Epidermal melanocyte (primary cell): ENCODE measurements at regions not wholly inside any gene's neighbourhood (a gene's known extent, or its start where the extent isn't known, plus 50 kb on each side); places are given as distances from the start of the nearest gene placed in this dataset.
"Not testable (repeated sequence)": the region's sequence is repeated elsewhere in the genome, so short reads cannot be mapped to it uniquely, and the experiment has no call there.

Experiments
- DNase-seq: peaks from one replicate; pipeline ENCODE4 v3.0.0; 2011; ENCODE audit warnings: low spot score; ENCODE audit not compliant: insufficient read length

GRCh38 chr15:92753591-92753990 lies 98.0 kb upstream of the FAM174B start:
- no peak for DNase-seq

GRCh38 chr15:92763459-92763858 lies 107.9 kb upstream of the FAM174B start:
- no peak for DNase-seq

DNA sequence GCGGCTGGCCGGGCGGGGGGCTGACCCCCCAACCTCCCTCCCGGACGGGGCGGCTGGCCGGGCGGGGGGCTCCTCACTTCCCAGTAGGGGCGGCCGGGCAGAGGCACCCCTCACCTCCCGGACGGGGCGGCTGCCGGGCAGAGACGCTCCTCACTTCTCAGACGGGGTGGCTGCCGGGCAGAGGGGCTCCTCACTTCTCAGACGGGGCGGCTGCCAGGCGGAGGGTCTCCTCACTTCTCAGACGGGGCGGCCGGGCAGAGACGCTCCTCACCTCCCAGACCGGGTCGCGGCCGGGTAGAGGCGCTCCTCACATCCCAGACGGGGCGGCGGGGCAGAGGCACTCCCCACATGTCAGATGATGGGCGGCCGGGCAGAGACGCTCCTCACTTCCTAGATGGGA lies 112.6 kb upstream of the FAM174B start:
- not testable (repeated sequence) for DNase-seq

GRCh38 chr15:92770641-92771040 lies 115.1 kb upstream of the FAM174B start:
- no peak for DNase-seq

GRCh38 chr15:92772061-92772460 lies 116.5 kb upstream of the FAM174B start:
- no peak for DNase-seq

DNA sequence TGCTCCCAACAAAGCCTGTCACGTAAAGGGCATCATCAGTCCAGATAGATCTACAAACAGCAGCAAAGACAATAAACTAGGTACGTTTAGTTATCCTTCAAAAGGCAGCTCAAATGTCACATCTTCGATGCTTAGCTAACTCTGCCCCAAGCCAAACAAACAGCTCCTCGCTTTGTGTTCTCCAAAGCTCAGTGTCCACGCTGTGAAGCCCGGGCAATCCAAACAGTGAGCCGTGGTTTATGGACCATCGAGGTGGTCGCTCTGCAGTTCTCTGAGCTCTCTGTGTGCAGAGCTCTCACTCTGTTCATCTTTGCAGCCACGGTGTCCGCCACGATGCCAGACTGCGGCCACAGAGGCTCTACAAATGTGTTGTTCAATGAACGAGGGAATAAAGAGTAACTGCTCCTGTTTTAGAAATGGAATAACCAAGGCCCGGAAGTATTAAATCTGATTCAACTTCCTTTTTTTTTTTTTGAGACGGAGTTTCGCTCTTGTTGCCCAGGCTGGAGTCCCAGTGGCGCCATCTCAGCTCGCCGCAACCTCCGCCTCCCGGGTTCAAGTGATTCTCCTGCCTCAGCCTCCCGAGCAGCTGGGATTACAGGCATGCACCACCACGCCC lies 117.2 kb upstream of the FAM174B start:
- no peak for DNase-seq

- no peak for DNase-seq
Measured at GRCh38 chr15:92773340-92773739, 117.8 kb upstream of the FAM174B start.

DNA sequence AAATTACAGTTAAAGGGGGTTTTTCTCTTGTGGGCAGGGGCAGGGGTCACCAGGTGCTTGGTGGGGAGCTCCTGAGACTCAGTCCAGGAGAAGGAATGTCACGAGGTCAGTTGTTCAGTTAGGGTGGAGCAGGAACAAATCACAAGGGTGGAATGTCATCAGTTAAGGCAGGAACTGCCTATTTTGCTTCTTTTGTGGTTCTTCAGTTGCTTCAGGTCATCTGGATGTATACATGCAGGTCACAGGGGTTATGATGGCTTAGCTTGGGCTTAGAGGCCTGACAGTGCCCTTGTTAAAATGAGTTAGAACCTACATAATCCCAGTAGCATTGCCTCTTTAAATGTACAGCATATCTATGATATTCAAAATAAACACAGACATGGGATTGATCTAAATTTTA lies 120.2 kb upstream of the CHD2 start:
- no peak for DNase-seq

DNA sequence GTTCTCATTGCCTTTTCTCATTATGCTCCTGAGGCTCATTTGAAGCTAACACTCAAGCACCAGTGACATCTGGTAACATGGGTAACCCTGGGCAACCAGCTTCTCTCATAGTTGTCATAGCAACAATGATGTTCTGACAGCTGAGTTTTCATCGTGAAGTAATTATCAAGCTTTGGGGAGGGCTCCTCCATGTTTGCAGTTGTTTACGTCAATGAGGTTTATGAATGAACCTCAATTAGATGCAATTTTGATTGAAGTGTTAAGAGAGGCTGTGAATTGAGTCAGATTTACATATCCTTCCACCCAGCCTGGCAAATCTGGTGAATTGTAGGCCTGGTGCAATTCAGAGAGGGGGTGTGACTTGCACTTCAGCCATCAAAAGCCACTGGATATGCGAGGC lies 119.3 kb upstream of the CHD2 start:
- no peak for DNase-seq

- DNase-seq, result no peak
Measured at GRCh38 chr15:92781925-92782453, 118.1 kb upstream of the CHD2 start.

DNA sequence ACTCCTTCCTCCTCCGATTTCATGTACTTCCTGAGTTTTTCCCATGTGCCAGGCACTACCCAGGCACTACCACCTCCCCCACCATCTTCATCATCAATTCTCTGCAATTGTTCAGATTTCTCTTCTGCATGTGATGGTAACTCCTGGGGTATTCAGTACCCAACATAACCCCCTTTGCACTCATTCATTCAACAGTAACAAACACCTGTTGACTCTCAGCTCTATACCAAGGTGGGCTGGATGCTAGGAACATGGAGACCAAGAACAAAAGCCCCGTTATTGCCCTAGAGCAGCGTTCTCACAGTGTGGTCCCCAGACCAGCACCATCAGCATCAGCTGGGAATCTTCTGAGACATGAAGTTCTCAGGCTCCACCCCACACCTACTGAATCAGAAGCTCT lies 113.0 kb upstream of the CHD2 start:
- no peak for DNase-seq

DNA sequence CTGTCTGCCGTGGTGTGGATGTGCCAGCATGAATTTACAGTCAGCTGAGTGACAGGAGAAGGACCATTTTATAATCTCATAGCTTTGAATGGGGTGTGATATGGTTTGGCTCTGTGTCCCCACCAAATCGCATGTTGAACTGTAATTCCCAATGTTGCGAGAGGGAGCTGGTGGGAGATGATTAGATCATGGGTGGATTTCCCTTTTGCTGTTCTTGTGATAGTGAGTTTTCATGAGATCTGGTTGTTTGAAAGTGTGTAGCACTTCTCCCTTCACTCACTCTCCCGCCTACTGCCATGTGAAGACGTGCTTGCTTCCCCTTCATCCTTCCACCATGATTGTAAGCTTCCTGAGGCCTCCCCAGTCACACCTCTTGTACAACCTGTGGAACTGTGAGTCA lies 111.9 kb upstream of the CHD2 start:
- no peak for DNase-seq

DNA sequence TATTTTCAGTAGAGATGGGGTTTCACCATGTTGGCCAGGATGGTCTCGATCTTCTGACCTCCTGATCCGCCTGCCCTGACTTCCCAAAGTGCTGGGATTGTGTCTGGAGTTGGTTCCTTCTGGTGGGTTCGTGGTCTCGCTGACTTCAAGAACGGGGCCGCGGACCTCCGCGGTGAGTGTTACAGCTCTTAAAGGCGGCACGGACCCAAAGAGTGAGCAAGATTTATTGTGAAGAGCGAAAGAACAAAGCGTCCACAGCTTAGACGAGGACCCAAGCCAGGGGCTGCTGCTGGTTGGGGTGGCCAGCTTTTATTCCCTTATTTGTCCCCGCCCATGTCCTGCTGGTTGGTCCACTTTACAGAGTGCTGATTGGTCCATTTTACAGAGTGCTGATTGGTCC lies 111.3 kb upstream of the CHD2 start:
- not testable (repeated sequence) for DNase-seq

- no peak for DNase-seq
Measured at GRCh38 chr15:92796161-92796611, 103.9 kb upstream of the CHD2 start.

GRCh38 chr15:92797168-92798052 lies 102.7 kb upstream of the CHD2 start:
- DNase-seq, result peak; percentile 59

- no peak for DNase-seq
Measured at GRCh38 chr15:92800013-92800412, 100.1 kb upstream of the CHD2 start.

- DNase-seq, result not testable (repeated sequence)
Measured at GRCh38 chr15:92800416-92801055, 99.6 kb upstream of the CHD2 start.

- not testable (repeated sequence) for DNase-seq
Measured at GRCh38 chr15:92801056-92801773, 98.9 kb upstream of the CHD2 start.

DNA sequence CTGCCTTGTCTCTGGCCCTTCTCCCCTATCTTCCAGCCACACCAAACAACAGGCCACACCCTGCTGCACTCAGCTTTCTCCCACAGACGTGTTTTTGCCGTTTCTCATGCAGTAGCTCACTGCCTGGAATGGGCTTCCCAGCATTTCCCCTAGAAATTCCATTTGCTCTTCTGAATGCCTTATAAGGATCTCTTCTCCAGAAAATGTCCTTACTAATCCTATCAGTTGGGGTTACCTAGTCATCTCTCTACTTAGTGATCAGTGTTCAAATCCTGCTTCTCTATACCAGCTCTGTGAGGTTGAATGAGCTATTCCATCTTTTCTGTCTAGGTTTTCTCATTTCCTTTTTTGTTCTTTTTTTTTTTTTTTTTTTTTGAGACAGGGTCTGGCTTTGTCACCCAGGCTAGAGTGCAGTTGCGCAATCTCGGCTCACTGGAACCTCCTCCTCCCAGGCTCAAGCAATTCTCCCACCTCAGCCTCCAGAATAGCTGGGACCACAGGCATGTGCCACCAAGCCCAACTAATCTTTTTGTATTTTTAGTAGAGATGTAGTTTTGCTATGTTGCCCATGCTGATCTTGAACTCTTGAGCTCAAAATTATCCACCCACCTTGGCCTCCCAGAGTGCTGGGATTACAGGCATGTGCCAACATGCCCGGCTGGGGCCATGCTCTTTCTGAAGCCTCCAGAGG lies 98.2 kb upstream of the CHD2 start:
- no peak for DNase-seq

- no peak for DNase-seq
Measured at GRCh38 chr15:92803536-92803851, 96.6 kb upstream of the CHD2 start.
